HEK293 (cell line): ENCODE measurements at regions not wholly inside any gene's neighbourhood (a gene's known extent, or its start where the extent isn't known, plus 50 kb on each side); places are given as distances from the start of the nearest gene placed in this dataset.

Source experiments
- CTCF ChIA-PET: fragments of 350-600 bp; formaldehyde crosslinking; extraction: SDS; loops from one replicate; lab custom pipeline; 2021; ENCODE audit warnings: antibody characterized with exemption; lab: Yijun Ruan, JAX
- POLR2A ChIA-PET: fragments of 300-600 bp; formaldehyde crosslinking; extraction: SDS; loops from one replicate; lab custom pipeline; 2020; ENCODE audit warnings: antibody characterized with exemption, inconsistent platforms; lab: Yijun Ruan, JAX
- H3K27ac ChIP-seq: fragments of 200-500 bp; sonication (Bioruptor generic); 2 replicates; pipeline ENCODE4 v1.5.1; 2014; ENCODE audit warnings: low read depth, low read length, control low read depth, inconsistent platforms; ENCODE audit errors: extremely low read depth
- H3K36me3 ChIP-seq, 2 experiments: fragments of 200-500 bp in 1 of 2; sonication (Bioruptor generic) in 1 of 2; 1 replicate in 1 of 2; 2 replicates in 1 of 2; pipeline ENCODE4 v1.5.1; 2014 to 2017; ENCODE audit warnings: inconsistent platforms in 2 of 2, low read length in 2 of 2; ENCODE audit not compliant: control insufficient read depth in 2 of 2, insufficient read depth in 1 of 2
- H3K4me1 ChIP-seq: fragments of 200-500 bp; sonication (Bioruptor generic); 2 replicates; pipeline ENCODE4 v1.5.1; 2014; ENCODE audit warnings: mild to moderate bottlenecking, low read length, inconsistent platforms; ENCODE audit not compliant: control insufficient read depth, insufficient read depth
- H3K4me3 ChIP-seq: 2 replicates; pipeline ENCODE4 v1.5.1; 2011; ENCODE audit warnings: low read depth, mild to moderate bottlenecking, control low read depth, low read length, moderate library complexity
- H3K9me3 ChIP-seq: fragments of 200-500 bp; sonication (Bioruptor generic); 2 replicates; pipeline ENCODE4 v1.5.1; 2014; ENCODE audit warnings: low read depth, low read length, inconsistent platforms; ENCODE audit not compliant: control insufficient read depth, insufficient read depth
- BCL11A ChIP-seq: fragments of 450-650 bp; formaldehyde crosslinking; IDR thresholded peaks from 2 replicates; pipeline ENCODE4 v1.5.1; 2016; ENCODE audit warnings: low read depth, missing biosample characterization, missing genetic modification characterization
- HOXD13 ChIP-seq: sonication (generic); formaldehyde crosslinking; IDR thresholded peaks from 2 replicates; pipeline ENCODE4 v1.8.0; 2022; ENCODE audit warnings: missing genetic modification reagents, borderline replicate concordance
- OSR2 ChIP-seq: fragments of 450-650 bp; formaldehyde crosslinking; IDR thresholded peaks from 2 replicates; pipeline ENCODE4 v1.5.1; 2016; ENCODE audit warnings: missing biosample characterization, missing genetic modification characterization
- PATZ1 ChIP-seq: fragments of 450-650 bp; formaldehyde crosslinking; IDR thresholded peaks from 2 replicates; pipeline ENCODE4 v1.5.1; 2016; ENCODE audit warnings: missing biosample characterization, missing genetic modification characterization
- ZFP41 ChIP-seq: fragments of 450-650 bp; formaldehyde crosslinking; IDR thresholded peaks from 2 replicates; pipeline ENCODE4 v1.5.1; 2016; ENCODE audit warnings: missing biosample characterization, missing genetic modification characterization, borderline replicate concordance
- ZNF114 ChIP-seq: fragments of 450-650 bp; formaldehyde crosslinking; IDR thresholded peaks from 2 replicates; pipeline ENCODE4 v1.5.0; 2017; ENCODE audit warnings: missing biosample characterization, missing genetic modification characterization
- ZNF146 ChIP-seq: fragments of 450-650 bp; formaldehyde crosslinking; IDR thresholded peaks from 2 replicates; pipeline ENCODE4 v1.5.1; 2016; ENCODE audit warnings: missing biosample characterization, missing genetic modification characterization
- ZNF19 ChIP-seq: fragments of 450-650 bp; formaldehyde crosslinking; IDR thresholded peaks from 2 replicates; pipeline ENCODE4; 2016; ENCODE audit warnings: missing biosample characterization, missing genetic modification characterization, low read depth
- ZNF2 ChIP-seq: fragments of 450-650 bp; formaldehyde crosslinking; IDR thresholded peaks from 2 replicates; pipeline ENCODE4 v1.5.1; 2016; ENCODE audit warnings: missing biosample characterization, missing genetic modification characterization
- ZNF449 ChIP-seq: fragments of 450-650 bp; formaldehyde crosslinking; IDR thresholded peaks from 2 replicates; pipeline ENCODE4 v1.5.1; 2017; ENCODE audit warnings: missing biosample characterization, mild to moderate bottlenecking, missing genetic modification characterization, moderate library complexity
- ZNF549 ChIP-seq: fragments of 450-650 bp; IDR thresholded peaks from 2 replicates; pipeline ENCODE4 v1.5.1; 2018; ENCODE audit warnings: missing biosample characterization, missing genetic modification characterization, mild to moderate bottlenecking, inconsistent platforms, moderate library complexity
- ZNF654 ChIP-seq: fragments of 450-650 bp; formaldehyde crosslinking; IDR thresholded peaks from 2 replicates; pipeline ENCODE4 v1.5.1; 2016; ENCODE audit warnings: low read depth, missing biosample characterization, missing genetic modification characterization
- ZXDB ChIP-seq: fragments of 450-650 bp; formaldehyde crosslinking; IDR thresholded peaks from 2 replicates; pipeline ENCODE4 v1.5.1; 2016; ENCODE audit warnings: missing biosample characterization, missing genetic modification characterization
- TF ChIP-seq, protein P1 (sequence below): fragments of 450-650 bp; formaldehyde crosslinking; IDR thresholded peaks from 2 replicates; pipeline ENCODE4 v1.5.1; 2016; ENCODE audit warnings: missing biosample characterization, missing genetic modification characterization
- TF ChIP-seq, protein P2 (sequence below): fragments of 450-650 bp; formaldehyde crosslinking; IDR thresholded peaks from 2 replicates; pipeline ENCODE4 v1.5.1; 2016; ENCODE audit warnings: missing biosample characterization, missing genetic modification characterization
- TF ChIP-seq, protein P3 (sequence below): fragments of 450-650 bp; formaldehyde crosslinking; IDR thresholded peaks from 2 replicates; pipeline ENCODE4 v1.5.1; 2017; ENCODE audit warnings: missing biosample characterization, missing genetic modification characterization
- TF ChIP-seq, protein P4 (sequence below): fragments of 450-650 bp; formaldehyde crosslinking; IDR thresholded peaks from 2 replicates; pipeline ENCODE4 v1.5.1; 2016; ENCODE audit warnings: missing biosample characterization, missing genetic modification characterization

GRCh38 chr11:116179401-116179800, 593.4 kb downstream of the BUD13 start:
- TF ChIP-seq HOXD13 = no peak
- TF ChIP-seq BCL11A (tag by site-specific recombination) = no peak
- no peaks in the 10 kb centered on the region for H3K9me3 ChIP-seq
- H3K27ac ChIP-seq = no peak overlapping the region
- H3K4me1 ChIP-seq = no peaks in the 10 kb centered on the region
- no peak overlapping the region for H3K4me3 ChIP-seq
- ChIA-PET POLR2A (no interaction called here), CTCF (no interaction called here)
- no peaks in the 10 kb centered on the region for H3K36me3 ChIP-seq

DNA sequence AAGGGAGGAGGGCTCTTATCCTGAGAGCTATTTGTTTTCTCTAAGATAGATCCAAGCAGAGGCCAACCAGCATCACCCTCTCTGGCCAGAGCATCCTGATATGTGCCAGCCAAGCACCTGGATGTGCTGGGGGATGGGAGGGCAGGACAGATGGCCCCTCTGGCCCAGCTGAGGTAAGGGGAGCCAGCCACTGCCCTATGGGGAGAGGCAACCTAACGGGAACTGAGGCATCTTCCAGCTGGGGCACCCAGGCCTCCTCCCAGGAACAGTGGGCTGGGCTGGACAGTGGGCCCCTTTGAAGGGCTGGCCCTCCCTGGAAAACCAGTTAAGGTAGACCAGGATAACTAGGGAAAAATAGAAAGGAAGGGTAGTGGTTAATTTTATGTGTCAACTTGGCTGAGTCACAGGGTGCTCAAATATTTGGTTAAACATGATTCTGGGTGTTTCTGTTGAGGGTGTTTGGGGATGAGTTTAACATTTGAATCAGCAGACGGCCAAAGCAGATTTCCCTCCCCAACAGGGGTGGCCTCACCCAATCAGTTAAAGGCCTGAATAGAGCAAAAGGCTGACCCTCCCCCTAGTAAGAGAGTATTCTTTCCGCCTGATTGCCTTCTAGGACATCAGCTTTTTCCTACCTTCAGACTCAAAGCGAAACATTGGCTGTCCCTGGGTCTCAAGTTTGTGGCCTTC, 595.1 kb downstream of the BUD13 start:
- TF ChIP-seq ZFP41 (tag by site-specific recombination) (no peak), ZNF19 (tag by site-specific recombination) (no peak), ZNF114 (no peak), ZNF146 (tag by site-specific recombination) (no peak), ZNF549 (tag by site-specific recombination) (no peak), ZNF449 (tag by site-specific recombination) (no peak), ZNF654 (tag by site-specific recombination) (no peak), ZXDB (tag by site-specific recombination) (no peak), OSR2 (tag by site-specific recombination) (no peak), ZNF2 (tag by site-specific recombination) (no peak), PATZ1 (tag by site-specific recombination) (no peak)
- TF ChIP-seq, protein P1, sequence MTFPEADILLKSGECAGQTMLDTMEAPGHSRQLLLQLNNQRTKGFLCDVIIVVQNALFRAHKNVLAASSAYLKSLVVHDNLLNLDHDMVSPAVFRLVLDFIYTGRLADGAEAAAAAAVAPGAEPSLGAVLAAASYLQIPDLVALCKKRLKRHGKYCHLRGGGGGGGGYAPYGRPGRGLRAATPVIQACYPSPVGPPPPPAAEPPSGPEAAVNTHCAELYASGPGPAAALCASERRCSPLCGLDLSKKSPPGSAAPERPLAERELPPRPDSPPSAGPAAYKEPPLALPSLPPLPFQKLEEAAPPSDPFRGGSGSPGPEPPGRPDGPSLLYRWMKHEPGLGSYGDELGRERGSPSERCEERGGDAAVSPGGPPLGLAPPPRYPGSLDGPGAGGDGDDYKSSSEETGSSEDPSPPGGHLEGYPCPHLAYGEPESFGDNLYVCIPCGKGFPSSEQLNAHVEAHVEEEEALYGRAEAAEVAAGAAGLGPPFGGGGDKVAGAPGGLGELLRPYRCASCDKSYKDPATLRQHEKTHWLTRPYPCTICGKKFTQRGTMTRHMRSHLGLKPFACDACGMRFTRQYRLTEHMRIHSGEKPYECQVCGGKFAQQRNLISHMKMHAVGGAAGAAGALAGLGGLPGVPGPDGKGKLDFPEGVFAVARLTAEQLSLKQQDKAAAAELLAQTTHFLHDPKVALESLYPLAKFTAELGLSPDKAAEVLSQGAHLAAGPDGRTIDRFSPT (tag by site-specific recombination) = no peak
- TF ChIP-seq, protein P2, sequence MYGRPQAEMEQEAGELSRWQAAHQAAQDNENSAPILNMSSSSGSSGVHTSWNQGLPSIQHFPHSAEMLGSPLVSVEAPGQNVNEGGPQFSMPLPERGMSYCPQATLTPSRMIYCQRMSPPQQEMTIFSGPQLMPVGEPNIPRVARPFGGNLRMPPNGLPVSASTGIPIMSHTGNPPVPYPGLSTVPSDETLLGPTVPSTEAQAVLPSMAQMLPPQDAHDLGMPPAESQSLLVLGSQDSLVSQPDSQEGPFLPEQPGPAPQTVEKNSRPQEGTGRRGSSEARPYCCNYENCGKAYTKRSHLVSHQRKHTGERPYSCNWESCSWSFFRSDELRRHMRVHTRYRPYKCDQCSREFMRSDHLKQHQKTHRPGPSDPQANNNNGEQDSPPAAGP (tag by site-specific recombination) = no peak
- TF ChIP-seq, protein P3, sequence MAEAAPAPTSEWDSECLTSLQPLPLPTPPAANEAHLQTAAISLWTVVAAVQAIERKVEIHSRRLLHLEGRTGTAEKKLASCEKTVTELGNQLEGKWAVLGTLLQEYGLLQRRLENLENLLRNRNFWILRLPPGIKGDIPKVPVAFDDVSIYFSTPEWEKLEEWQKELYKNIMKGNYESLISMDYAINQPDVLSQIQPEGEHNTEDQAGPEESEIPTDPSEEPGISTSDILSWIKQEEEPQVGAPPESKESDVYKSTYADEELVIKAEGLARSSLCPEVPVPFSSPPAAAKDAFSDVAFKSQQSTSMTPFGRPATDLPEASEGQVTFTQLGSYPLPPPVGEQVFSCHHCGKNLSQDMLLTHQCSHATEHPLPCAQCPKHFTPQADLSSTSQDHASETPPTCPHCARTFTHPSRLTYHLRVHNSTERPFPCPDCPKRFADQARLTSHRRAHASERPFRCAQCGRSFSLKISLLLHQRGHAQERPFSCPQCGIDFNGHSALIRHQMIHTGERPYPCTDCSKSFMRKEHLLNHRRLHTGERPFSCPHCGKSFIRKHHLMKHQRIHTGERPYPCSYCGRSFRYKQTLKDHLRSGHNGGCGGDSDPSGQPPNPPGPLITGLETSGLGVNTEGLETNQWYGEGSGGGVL = no peak
- TF ChIP-seq, protein P4, sequence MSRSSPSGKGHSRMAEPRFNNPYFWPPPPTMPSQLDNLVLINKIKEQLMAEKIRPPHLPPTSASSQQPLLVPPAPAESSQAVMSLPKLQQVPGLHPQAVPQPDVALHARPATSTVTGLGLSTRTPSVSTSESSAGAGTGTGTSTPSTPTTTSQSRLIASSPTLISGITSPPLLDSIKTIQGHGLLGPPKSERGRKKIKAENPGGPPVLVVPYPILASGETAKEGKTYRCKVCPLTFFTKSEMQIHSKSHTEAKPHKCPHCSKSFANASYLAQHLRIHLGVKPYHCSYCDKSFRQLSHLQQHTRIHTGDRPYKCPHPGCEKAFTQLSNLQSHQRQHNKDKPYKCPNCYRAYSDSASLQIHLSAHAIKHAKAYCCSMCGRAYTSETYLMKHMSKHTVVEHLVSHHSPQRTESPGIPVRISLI (tag by site-specific recombination) = no peak
- ChIA-PET CTCF (interaction anchor here (0.6 to 1.4 kb wide), 3 partner anchors 16 to 1016 kb away, joined by 3 to 7 read pairs (median 4); no protein-coding TSS in a partner anchor), POLR2A (no interaction called here)
- Histone ChIP-seq H3K4me3 (no peak overlapping the region), H3K4me1 (no peaks in the 10 kb centered on the region), H3K27ac (no peak overlapping the region), H3K36me3 (no peaks in the 10 kb centered on the region), H3K9me3 (no peaks in the 10 kb centered on the region)
